ENCODE measurements at regions not wholly inside any gene's neighbourhood (a gene's known extent, or its start where the extent isn't known, plus 50 kb on each side); places are given as distances from the start of the nearest gene placed in this dataset.
"Not testable (repeated sequence)": the region's sequence is repeated elsewhere in the genome, so short reads cannot be mapped to it uniquely, and the experiment has no call there.

GRCh38 chr21:15218476-15218875, 153.7 kb upstream of the NRIP1 start:
- not testable (repeated sequence) for TF ChIP-seq EZH2 (IDR thresholded peaks at IDR 0.05; ENCODE audit: insufficient read depth, poor library complexity, severe bottlenecking); EZH2phosphoT487 (IDR thresholded peaks at IDR 0.05; ENCODE audit: insufficient read depth, low read depth)
